ENCODE measurements at regions not wholly inside any gene's neighbourhood (a gene's known extent, or its start where the extent isn't known, plus 50 kb on each side); places are given as distances from the start of the nearest gene placed in this dataset.

DNA sequence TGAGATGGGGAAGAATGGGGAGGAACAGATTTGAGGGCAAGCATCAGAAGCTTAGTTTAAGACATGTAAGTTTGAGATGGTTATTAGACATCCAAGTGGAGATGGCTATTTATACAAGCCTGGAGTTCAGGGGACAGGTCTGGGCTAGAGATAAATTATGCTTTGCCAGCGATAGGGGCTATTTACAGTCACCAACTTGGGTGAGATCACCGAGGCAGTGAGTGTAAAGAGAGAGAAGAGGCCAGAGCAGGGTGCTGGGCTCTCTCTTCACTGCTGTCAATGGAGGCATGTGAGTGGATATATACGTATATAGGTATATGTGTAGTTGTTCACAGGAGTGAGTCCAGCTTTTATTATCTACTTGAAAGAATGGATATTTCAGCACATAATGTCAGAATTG, 81.0 kb downstream of the QPCT start:
- no peak for DNase-seq (ENCODE audit: low spot score)

DNA sequence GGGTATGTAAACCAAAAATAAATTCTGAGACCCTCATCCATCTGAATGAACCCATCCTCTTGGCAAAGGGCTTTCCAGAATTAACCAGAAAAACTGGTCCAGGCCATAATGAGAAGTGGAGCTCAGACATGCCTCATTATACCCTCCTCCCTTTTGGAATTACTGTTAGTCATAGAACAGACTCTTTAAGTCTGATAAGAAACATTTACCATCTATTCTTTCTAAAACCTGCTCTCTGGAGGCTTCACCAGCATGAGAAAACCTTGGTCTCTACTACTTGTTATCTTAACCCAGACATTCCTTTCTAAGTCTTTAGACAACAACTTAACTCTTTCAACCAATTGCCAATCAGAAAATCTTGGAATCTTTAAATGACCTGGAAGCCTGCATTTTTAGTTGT, 82.8 kb downstream of the QPCT start:
- no peak for DNase-seq (ENCODE audit: low spot score)

- no peak for DNase-seq (ENCODE audit: low spot score)
Observed at GRCh38 chr2:37436323-37436722, 91.9 kb downstream of the QPCT start.

- no peak for DNase-seq (ENCODE audit: low spot score)
Observed at GRCh38 chr2:37439131-37439642, 94.8 kb downstream of the QPCT start.

DNA sequence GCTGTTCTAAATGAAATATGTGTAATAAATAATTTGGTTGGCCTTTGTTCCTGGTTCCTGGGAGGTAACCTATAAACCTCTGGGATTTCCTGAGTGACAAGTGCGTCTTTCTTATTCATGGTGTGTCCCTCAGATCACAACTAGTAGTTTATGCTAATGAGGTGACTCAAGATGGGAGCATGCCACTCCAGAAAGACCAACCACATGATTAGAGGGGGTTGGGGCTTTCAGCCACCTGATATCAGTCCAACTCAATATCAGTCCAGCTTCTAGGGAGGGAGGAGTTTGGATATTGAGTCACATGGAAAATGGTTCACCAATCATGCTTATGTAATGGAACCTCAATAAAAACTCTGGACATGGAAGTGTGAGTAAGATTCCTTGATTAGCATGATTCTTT, 96.6 kb downstream of the QPCT start:
- DNase-seq (ENCODE audit: low spot score), result peak; percentile 89

GRCh38 chr2:37443082-37443481, 98.7 kb downstream of the QPCT start:
- DNase-seq (ENCODE audit: low spot score), result no peak

DNA sequence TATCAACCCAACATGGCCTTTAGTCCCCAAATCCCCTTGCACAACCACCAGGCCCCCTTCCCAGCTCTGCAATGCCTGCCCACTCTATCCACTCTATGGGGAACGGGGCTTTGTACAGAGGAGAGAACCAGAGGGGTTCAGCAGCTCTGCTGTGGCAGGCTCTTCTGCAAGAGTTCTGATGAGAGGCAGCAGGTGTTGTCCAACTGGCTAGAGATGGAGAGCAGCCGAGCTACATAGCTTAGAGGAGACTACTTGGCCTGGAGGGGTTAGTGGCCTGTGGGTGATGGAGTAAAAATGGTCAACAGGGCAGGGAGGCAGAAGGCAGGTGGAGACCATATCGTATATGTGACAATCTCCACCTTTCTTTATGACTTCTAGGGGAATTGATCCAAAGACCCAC, 103.0 kb downstream of the QPCT start:
- DNase-seq (ENCODE audit: low spot score), result no peak

- DNase-seq (ENCODE audit: low spot score), result no peak
Observed at GRCh38 chr2:37448342-37449120, 104.1 kb downstream of the QPCT start.

- DNase-seq (ENCODE audit: low spot score), result no peak
Observed at GRCh38 chr2:37449761-37450296, 105.4 kb downstream of the QPCT start.

DNA sequence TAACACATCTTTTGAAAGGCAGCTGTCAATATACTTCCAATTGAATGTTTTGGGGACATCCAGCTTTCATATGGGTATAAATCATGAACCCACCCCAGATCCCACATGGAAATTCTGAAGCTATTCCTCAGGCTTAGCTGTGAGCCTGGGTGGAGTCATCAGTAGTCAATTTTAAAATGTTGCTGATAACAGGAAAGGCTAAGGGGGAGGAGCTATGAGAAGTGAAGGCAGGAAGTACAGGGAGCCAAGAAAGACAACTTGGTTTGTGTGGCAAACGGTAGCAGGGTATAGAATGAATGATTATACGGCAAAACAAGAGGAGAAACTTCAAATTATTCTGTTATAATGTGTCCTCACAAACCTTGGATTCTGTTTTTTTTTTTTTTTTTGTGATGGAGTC, 108.6 kb downstream of the QPCT start:
- no peak for DNase-seq (ENCODE audit: low spot score)

GRCh38 chr2:37454851-37455762, 110.7 kb downstream of the QPCT start:
- DNase-seq (ENCODE audit: low spot score), result no peak

- DNase-seq (ENCODE audit: low spot score), result no peak
Observed at GRCh38 chr2:37456479-37456878, 112.0 kb downstream of the QPCT start.

GRCh38 chr2:37457401-37457901, 113.0 kb downstream of the QPCT start:
- no peak for DNase-seq (ENCODE audit: low spot score)

DNA sequence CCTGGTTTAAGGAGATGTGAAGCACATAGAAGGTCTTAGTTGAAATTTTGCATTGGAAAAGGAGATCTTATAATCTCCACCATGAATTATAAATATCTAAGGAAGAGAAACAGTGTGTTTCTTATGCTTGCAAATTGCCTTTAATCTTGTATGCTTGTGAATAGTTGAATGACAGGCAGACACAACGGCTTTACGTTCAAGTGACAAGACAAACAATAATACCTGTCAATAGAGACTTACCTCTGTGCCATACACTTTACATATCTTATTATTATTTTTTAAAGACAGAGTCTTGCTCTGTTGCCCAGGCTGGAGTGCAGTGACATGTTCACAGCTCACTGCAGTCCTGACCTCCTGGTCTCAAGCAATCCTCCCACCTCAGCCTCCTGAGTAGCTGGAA, 113.7 kb downstream of the QPCT start:
- no peak for DNase-seq (ENCODE audit: low spot score)

DNA sequence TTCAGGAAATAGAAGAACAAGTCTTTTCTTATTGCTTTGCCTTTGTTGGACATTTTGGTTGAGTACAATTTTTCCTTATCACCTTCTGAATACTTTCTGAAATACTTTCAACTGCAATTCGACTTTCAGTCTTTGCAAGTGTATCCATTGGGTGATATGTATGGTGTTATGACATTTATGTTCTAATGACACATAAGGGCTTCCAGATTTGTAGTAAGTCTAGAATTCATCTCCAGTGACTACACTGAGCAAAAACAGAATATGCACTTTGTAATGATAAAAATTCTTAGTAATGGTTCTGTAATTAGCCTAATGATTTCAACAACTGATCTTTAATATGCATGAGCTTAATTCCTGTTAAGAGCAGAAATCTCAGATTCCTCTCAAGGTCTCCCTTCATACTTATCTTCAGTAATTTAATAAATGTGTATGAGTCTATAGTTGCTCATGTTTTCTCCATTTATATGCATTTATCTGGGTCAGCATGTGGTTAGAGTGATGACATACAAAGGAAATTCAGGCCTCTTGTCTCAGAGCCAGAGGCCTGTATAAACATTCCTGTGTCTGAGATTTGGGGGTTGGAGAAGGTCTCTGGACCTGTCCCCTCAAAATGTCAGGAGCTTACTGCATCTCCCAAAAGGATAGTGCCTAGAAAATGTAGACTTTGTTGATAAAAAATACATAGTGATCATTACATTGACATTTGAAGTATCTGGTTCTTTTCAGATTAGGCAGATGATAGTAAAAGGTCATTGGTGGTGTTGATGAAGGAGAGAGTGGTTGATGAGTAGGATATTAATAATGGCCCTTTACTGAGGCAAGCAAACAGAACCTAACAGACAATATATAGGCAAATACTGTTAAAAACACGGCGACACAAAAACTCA, 114.9 kb downstream of the QPCT start:
- DNase-seq (ENCODE audit: low spot score), result peak; percentile 35

DNA sequence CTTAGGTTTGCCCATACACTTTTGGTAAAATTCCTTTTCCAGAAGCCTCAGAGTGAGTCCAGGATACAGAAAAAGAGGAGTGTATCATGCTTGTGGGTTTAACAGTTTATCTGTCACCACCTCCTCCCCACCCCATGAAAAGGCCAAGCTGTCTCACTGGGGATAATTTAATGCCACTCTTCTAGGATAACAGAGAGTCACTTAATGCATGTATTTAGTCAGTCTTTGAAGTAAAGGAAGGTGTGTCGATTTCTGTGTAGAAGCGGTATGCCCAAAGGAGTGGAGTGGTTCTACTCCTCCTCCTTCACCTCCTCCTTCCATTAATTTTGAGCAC, 116.4 kb downstream of the QPCT start:
- DNase-seq (ENCODE audit: low spot score), result no peak

- no peak for DNase-seq (ENCODE audit: low spot score)
Observed at GRCh38 chr2:37464067-37464466, 119.6 kb downstream of the QPCT start.

- no peak for DNase-seq (ENCODE audit: low spot score)
Observed at GRCh38 chr2:37466533-37467222, 122.2 kb downstream of the QPCT start.

DNA sequence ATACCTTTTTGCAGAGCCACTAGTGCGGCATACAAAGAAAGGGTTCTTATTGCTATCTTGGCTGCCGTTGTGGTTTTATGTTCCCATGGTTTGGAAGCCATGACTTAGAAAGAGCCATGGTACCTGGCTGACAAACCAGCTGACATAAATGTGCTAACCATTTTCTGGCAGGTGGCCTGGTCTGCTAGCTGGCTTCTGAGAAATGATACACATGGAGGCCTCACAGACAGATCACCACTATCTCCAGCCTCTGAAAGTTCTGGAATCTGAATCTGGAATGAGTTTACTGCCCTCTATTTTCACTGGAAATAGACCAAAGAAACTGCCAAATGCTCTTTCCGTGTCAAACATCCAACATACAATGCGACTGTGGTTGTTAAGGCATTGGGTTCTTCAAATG, 123.7 kb downstream of the QPCT start:
- DNase-seq (ENCODE audit: low spot score), result no peak

DNA sequence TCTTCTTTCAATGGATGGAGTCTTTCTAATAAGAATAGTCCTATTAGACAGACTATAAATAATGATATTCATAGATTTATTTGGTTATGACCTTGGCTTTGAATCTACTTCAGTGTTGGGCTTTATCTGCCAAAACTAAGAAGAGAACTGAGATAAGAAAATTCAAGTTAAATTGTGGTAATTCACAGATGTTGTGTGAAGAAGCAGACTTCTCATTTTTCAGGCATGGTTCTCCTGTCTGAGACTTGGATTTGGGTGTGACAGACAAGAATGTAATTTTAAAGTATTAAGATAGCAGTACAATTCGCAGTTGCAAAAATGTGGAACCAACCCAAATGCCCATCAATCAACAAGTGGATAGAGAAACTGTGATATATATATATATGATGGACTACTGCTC, 124.7 kb downstream of the QPCT start:
- DNase-seq (ENCODE audit: low spot score), result no peak

GRCh38 chr2:37471104-37471503, 126.7 kb downstream of the QPCT start:
- no peak for DNase-seq (ENCODE audit: low spot score)
